Pulmonary artery endothelial cell (primary cell): ENCODE measurements at regions not wholly inside any gene's neighbourhood (a gene's known extent, or its start where the extent isn't known, plus 50 kb on each side); places are given as distances from the start of the nearest gene placed in this dataset.

Experiments
- DNase-seq: peaks from one replicate; pipeline ENCODE4 v3.0.0-alpha.2; 2011; ENCODE audit warnings: low read depth, low spot score

- no peak for DNase-seq
Measured at GRCh38 chr11:28547321-28547741, 439.1 kb downstream of the METTL15 start.

- DNase-seq: no peak
Measured at GRCh38 chr11:28545536-28545935, 437.3 kb downstream of the METTL15 start.

- DNase-seq: no peak
Measured at GRCh38 chr11:28542561-28542960, 434.4 kb downstream of the METTL15 start.

GRCh38 chr11:28539239-28540030 is 431.2 kb downstream of the METTL15 start:
- DNase-seq: no peak

GRCh38 chr11:28537822-28538221 is 429.6 kb downstream of the METTL15 start:
- no peak for DNase-seq

- no peak for DNase-seq
Measured at GRCh38 chr11:28536504-28537267, 428.5 kb downstream of the METTL15 start.

- DNase-seq: no peak
Measured at GRCh38 chr11:28535677-28536076, 427.5 kb downstream of the METTL15 start.

- DNase-seq: peak; percentile 26
Measured at GRCh38 chr11:28529540-28530410, 421.6 kb downstream of the METTL15 start.

GRCh38 chr11:28529046-28529445 is 420.9 kb downstream of the METTL15 start:
- no peak for DNase-seq

- no peak for DNase-seq
Measured at GRCh38 chr11:28528217-28528616, 420.0 kb downstream of the METTL15 start.

- no peak for DNase-seq
Measured at GRCh38 chr11:28526406-28526751, 418.2 kb downstream of the METTL15 start.

GRCh38 chr11:28525636-28526405 is 417.6 kb downstream of the METTL15 start:
- no peak for DNase-seq

- DNase-seq: no peak
Measured at GRCh38 chr11:28524098-28524497, 415.9 kb downstream of the METTL15 start.

GRCh38 chr11:28521075-28521474 is 412.9 kb downstream of the METTL15 start:
- DNase-seq: no peak

GRCh38 chr11:28520291-28520690 is 412.1 kb downstream of the METTL15 start:
- DNase-seq: no peak

GRCh38 chr11:28518825-28519224 is 410.6 kb downstream of the METTL15 start:
- DNase-seq: no peak

GRCh38 chr11:28517621-28518020 is 409.4 kb downstream of the METTL15 start:
- DNase-seq: no peak

- DNase-seq: no peak
Measured at GRCh38 chr11:28514391-28514790, 406.2 kb downstream of the METTL15 start.

- no peak for DNase-seq
Measured at GRCh38 chr11:28512143-28512756, 404.1 kb downstream of the METTL15 start.

GRCh38 chr11:28505232-28505631 is 397.0 kb downstream of the METTL15 start:
- no peak for DNase-seq
